HepG2 (cell line): ENCODE measurements at regions not wholly inside any gene's neighbourhood (a gene's known extent, or its start where the extent isn't known, plus 50 kb on each side); places are given as distances from the start of the nearest gene placed in this dataset.

Source experiments
- ATAC-seq: fragments of 200-7000 bp; cut with Tn5 transposase; 3 replicates; pipeline ENCODE4 v1.9.1; 2020; ENCODE audit warnings: mild to moderate bottlenecking, moderate library complexity
- BruUV-seq: library from RNA; stranded (reverse); fragments of 400-500 nt; replicated peaks from 2 replicates; lab custom pipeline; 2021; lab: Mats Ljungman, UMichigan
- CTCF ChIA-PET: fragments of 300-600 bp; formaldehyde crosslinking; extraction: SDS; loops from one replicate; lab custom pipeline; 2021; ENCODE audit warnings: low total read pairs, inconsistent platforms, low intra/inter-chr PET ratio; lab: Yijun Ruan, JAX
- POLR2A ChIA-PET: fragments of 350-600 bp; sonication (Branson Sonifier 250); formaldehyde crosslinking; loops from one replicate; lab custom pipeline; 2020; ENCODE audit warnings: antibody characterized with exemption, inconsistent platforms; lab: Yijun Ruan, JAX
- DNase-seq: peaks from one replicate; pipeline ENCODE4 v3.0.0-alpha.2; 2015; ENCODE audit warnings: low spot score
- FAIRE-seq: peaks from 3 replicates; lab custom pipeline; 2011; peaks lifted over from hg19 to GRCh38; lab: Jason Lieb, UNC
- H2AFZ ChIP-seq: one replicate; pipeline ENCODE4 v1.6.1; 2011; ENCODE audit warnings: low read length, inconsistent platforms
- H3K27ac ChIP-seq: fragments of 300-600 bp; 3 replicates; pipeline ENCODE4 v1.8.0; 2011; ENCODE audit warnings: mixed run types, mild to moderate bottlenecking, mixed read lengths, low read length, inconsistent platforms; ENCODE audit not compliant: insufficient read depth; ENCODE audit errors: extremely low read length
- H3K27me3 ChIP-seq, 2 experiments: fragments of 200-600 bp in 1 of 2; 2 replicates in 1 of 2; 3 replicates in 1 of 2; pipeline versions ENCODE4 v1.6.0 to v1.8.0; 2011; ENCODE audit warnings: low read length in 2 of 2, mild to moderate bottlenecking in 2 of 2, moderate library complexity in 2 of 2, inconsistent platforms in 1 of 2; ENCODE audit not compliant: insufficient read depth in 2 of 2, control insufficient read depth in 1 of 2
- H3K36me3 ChIP-seq, 2 experiments: fragments of 200-600 bp in 1 of 2; replicated peaks in 1 of 2; 2 replicates in 1 of 2; 3 replicates in 1 of 2; pipeline versions ENCODE4 v1.5.1 to v1.8.0; 2011; ENCODE audit warnings: low read length in 2 of 2, inconsistent platforms in 1 of 2; ENCODE audit not compliant: insufficient read depth in 2 of 2, control insufficient read depth in 1 of 2
- H3K4me1 ChIP-seq: 2 replicates; pipeline ENCODE4 v1.5.1; 2012; ENCODE audit warnings: low read length, inconsistent platforms; ENCODE audit not compliant: insufficient read depth
- H3K4me2 ChIP-seq: 2 replicates; pipeline ENCODE4 v1.6.0; 2011; ENCODE audit warnings: low read depth, low read length, inconsistent platforms
- H3K4me3 ChIP-seq, 3 experiments: fragments of 200-600 bp in 1 of 3; sonication (generic), shearing (Covaris generic) in 1 of 3; replicated peaks in 1 of 3; 2 replicates each; pipeline ENCODE4 v1.5.1; 2011 to 2016; ENCODE audit warnings: low read length in 3 of 3, inconsistent platforms in 2 of 3, low read depth in 2 of 3, mild to moderate bottlenecking in 2 of 3, control low read depth in 1 of 3, mixed read lengths in 1 of 3; ENCODE audit not compliant: insufficient read depth in 1 of 3
- H3K79me2 ChIP-seq: one replicate; pipeline ENCODE4 v1.6.1; 2011; ENCODE audit warnings: low read length, inconsistent platforms; ENCODE audit not compliant: insufficient read depth
- H3K9ac ChIP-seq: 2 replicates; pipeline ENCODE4 v1.6.0; 2011; ENCODE audit warnings: mild to moderate bottlenecking, low read depth, low read length, inconsistent platforms; ENCODE audit not compliant: insufficient read depth
- H3K9me3 ChIP-seq: 2 replicates; pipeline ENCODE4 v1.5.1; 2012; ENCODE audit warnings: mild to moderate bottlenecking, low read length
- H4K20me1 ChIP-seq: 2 replicates; pipeline ENCODE4 v1.6.0; 2011; ENCODE audit warnings: inconsistent platforms, mild to moderate bottlenecking, low read length, moderate library complexity; ENCODE audit not compliant: insufficient read depth
- ARID2 ChIP-seq: sonication (generic); formaldehyde crosslinking; IDR thresholded peaks from 2 replicates; pipeline ENCODE4 v1.8.1; 2022; ENCODE audit warnings: mild to moderate bottlenecking, missing genetic modification reagents, borderline replicate concordance
- BCL6 ChIP-seq: IDR thresholded peaks from 2 replicates; pipeline ENCODE4 v1.6.1; 2016; ENCODE audit warnings: missing genetic modification reagents, missing compliant biosample characterization
- CREM ChIP-seq, 2 experiments: sonication (generic) in 1 of 2; formaldehyde crosslinking in 1 of 2; IDR thresholded peaks; 2 replicates each; pipeline versions ENCODE4 v1.4.0 to v1.6.1; 2016 to 2020; ENCODE audit warnings: antibody characterized with exemption in 1 of 2, mild to moderate bottlenecking in 1 of 2, missing genetic modification reagents in 1 of 2
- FLYWCH1 ChIP-seq: sonication (generic); formaldehyde crosslinking; IDR thresholded peaks from 2 replicates; pipeline ENCODE4 v1.8.1; 2023; ENCODE audit warnings: mild to moderate bottlenecking, missing genetic modification reagents
- LRRFIP1 ChIP-seq: sonication (generic); formaldehyde crosslinking; conservative IDR thresholded peaks from 2 replicates; pipeline ENCODE4 v1.4.0; 2020; ENCODE audit warnings: missing genetic modification reagents
- NFIC ChIP-seq: IDR thresholded peaks from 2 replicates; pipeline ENCODE4 v1.6.1; 2012; ENCODE audit warnings: mild to moderate bottlenecking, low read length, inconsistent platforms
- PHF21A ChIP-seq: sonication (generic); formaldehyde crosslinking; IDR thresholded peaks from 2 replicates; pipeline ENCODE4 v1.5.0; 2020; ENCODE audit warnings: mild to moderate bottlenecking, missing genetic modification reagents
- POLR2AphosphoS5 ChIP-seq: IDR thresholded peaks from 2 replicates; pipeline ENCODE4 v1.6.1; 2012; ENCODE audit warnings: low read depth, low read length
- YEATS2 ChIP-seq: sonication (generic); formaldehyde crosslinking; IDR thresholded peaks from 2 replicates; pipeline ENCODE4 v1.4.0; 2020; ENCODE audit warnings: missing genetic modification reagents, borderline replicate concordance
- ZNF549 ChIP-seq: sonication (generic); formaldehyde crosslinking; IDR thresholded peaks from 2 replicates; pipeline ENCODE4 v1.5.0; 2020; ENCODE audit warnings: missing genetic modification reagents
- WGBS: methylation state at CpG from one replicate; pipeline ENCODE4 v1.1.6; 2017; ENCODE audit warnings: low lambda C conversion rate; 5-methylcytosine and 5-hydroxymethylcytosine counted together
- in situ Hi-C: cut with HindIII; loops from 2 replicates; pipeline ENCODE4 v1.10.0; 2017; ENCODE audit warnings: low pct_unique_long_range_greater_than_20kb; ENCODE audit not compliant: extremely low pct_ligation_motif_present
- intact Hi-C: fragments of 100-400 bp; cut with micrococcal nuclease; formaldehyde crosslinking; loops from one replicate; pipeline ENCODE4 v1.10.0; 2022; ENCODE audit not compliant: unreplicated experiment
- TF ChIP-seq, protein P1 (sequence below): IDR thresholded peaks from 2 replicates; pipeline ENCODE4 v1.6.1; 2016
- TF ChIP-seq, protein P2 (sequence below): sonication (generic); formaldehyde crosslinking; IDR thresholded peaks from 2 replicates; pipeline ENCODE4 v1.5.0; 2020; ENCODE audit warnings: mild to moderate bottlenecking, missing genetic modification reagents, moderate library complexity

DNA sequence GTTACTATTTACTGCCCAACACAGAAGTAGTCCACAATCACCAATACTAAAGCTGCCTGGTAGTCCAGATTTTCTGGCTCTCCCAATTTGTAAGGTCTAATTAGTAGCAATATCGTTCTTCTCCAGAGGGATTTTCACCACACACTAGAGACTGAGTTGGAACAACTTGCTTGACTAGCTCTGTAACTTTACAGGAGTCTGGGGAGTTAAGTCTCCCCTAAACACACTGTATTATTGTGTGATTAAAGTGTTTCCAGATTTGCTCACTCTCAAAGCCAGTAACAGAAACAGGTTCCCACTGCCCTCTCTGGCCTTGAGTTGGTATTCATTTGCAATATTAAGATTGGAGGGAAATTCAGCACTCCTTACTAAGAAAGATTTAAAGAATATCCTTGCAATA is 1175.7 kb downstream of the SORCS1 start (continued):
- TF ChIP-seq, protein P1, sequence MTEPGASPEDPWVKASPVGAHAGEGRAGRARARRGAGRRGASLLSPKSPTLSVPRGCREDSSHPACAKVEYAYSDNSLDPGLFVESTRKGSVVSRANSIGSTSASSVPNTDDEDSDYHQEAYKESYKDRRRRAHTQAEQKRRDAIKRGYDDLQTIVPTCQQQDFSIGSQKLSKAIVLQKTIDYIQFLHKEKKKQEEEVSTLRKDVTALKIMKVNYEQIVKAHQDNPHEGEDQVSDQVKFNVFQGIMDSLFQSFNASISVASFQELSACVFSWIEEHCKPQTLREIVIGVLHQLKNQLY (CRISPR knock-in tag) = no peak
- no peak for TF ChIP-seq POLR2AphosphoS5
- TF ChIP-seq FLYWCH1 (CRISPR knock-in tag) = no peak
- TF ChIP-seq, all 625 proteins: peak for 0

DNA sequence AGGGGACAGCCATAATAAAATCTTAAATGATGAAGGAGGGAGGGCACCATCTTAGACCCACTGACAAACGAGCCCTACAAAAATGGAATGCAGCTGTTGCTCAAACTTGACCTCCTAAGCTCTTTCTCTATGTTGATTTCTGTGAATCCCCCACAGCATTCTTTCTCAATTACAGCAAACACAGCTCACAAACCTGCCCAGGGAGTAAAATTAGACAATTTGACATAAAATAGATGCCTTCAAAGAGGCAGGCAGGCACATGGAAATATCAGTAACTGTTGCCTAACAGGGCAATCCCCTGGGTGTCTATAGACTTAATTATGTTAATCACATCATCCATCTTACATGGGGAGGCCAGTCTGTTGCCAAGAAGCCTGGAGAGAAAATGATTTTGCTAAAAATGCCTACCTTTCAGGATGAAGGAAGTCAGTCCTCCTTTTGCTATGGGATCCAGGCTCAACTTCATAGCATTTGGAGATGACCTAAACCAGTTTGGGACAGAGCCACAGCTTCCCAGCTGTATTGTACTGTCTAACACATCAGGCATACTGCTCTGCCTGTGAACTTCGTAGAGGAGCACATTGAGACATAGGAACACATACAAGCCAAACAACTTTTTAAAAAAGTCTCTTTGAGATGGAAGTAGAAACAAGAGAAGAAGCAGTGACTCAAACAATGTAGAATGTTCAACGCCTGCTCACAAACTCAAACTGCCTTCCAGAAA is 1177.4 kb downstream of the SORCS1 start:
- intact Hi-C loops = no loop called here
- Histone ChIP-seq H3K27me3 (no peaks in the 10 kb centered on the region; a peak in 1 of 5 replicates), H2AFZ (no peak overlapping the region)

GRCh38 chr10:105986486-105986885 is 1178.0 kb downstream of the SORCS1 start:
- no peaks in the 10 kb centered on the region; a peak in 1 of 5 replicates for H3K27me3 ChIP-seq
- ChIA-PET CTCF (no interaction called here), POLR2A (no interaction called here)
- WGBS = 0% methylated on average over 2 of the region's 2 CpGs
- FAIRE-seq = no peak
- H3K79me2 ChIP-seq = no peaks in the 10 kb centered on the region
- no peak overlapping the region for H3K4me3 ChIP-seq
- no peaks in the 10 kb centered on the region for H4K20me1 ChIP-seq
- H3K4me1 ChIP-seq = no peaks in the 10 kb centered on the region
- no peak for DNase-seq
- no peak overlapping the region for H2AFZ ChIP-seq
- no TSS peak for BruUV-seq
- peaks cover 97% of the 10 kb centered on the region for H3K9me3 ChIP-seq
- H3K27ac ChIP-seq = no peak overlapping the region
- no peaks in the 10 kb centered on the region for H3K36me3 ChIP-seq
- H3K9ac ChIP-seq = no peak overlapping the region
- no peak for ATAC-seq
- intact Hi-C loops = no loop called here
- in situ Hi-C loops = no loop called here
- no peak overlapping the region for H3K4me2 ChIP-seq
- no peak for TF ChIP-seq YEATS2 (CRISPR knock-in tag)
- TF ChIP-seq CREM (IDR thresholded peaks at IDR 0.05) = no peak
- no peak for TF ChIP-seq CREM (CRISPR knock-in tag; IDR thresholded peaks at IDR 0.05)
- TF ChIP-seq PHF21A (CRISPR knock-in tag) = no peak
- no peak for TF ChIP-seq ARID2 (CRISPR knock-in tag)
- TF ChIP-seq, protein P2, sequence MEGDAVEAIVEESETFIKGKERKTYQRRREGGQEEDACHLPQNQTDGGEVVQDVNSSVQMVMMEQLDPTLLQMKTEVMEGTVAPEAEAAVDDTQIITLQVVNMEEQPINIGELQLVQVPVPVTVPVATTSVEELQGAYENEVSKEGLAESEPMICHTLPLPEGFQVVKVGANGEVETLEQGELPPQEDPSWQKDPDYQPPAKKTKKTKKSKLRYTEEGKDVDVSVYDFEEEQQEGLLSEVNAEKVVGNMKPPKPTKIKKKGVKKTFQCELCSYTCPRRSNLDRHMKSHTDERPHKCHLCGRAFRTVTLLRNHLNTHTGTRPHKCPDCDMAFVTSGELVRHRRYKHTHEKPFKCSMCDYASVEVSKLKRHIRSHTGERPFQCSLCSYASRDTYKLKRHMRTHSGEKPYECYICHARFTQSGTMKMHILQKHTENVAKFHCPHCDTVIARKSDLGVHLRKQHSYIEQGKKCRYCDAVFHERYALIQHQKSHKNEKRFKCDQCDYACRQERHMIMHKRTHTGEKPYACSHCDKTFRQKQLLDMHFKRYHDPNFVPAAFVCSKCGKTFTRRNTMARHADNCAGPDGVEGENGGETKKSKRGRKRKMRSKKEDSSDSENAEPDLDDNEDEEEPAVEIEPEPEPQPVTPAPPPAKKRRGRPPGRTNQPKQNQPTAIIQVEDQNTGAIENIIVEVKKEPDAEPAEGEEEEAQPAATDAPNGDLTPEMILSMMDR (CRISPR knock-in tag) = no peak
- no peak for TF ChIP-seq NFIC
- no peak for TF ChIP-seq LRRFIP1
- TF ChIP-seq ZNF549 (CRISPR knock-in tag) = no peak

More for the DNA sequence above, 1177.4 kb downstream of the SORCS1 start:
- POLR2A ChIA-PET = no interaction called here
- BruUV-seq = no TSS peak
- CTCF ChIA-PET = no interaction called here
- ATAC-seq = no peak
- no peaks in the 10 kb centered on the region for H4K20me1 ChIP-seq
- no peaks in the 10 kb centered on the region for H3K4me1 ChIP-seq
- FAIRE-seq = no peak
- H3K4me2 ChIP-seq = no peak overlapping the region
- 14% methylated on average over 3 of the region's 3 CpGs for WGBS
- TF ChIP-seq BCL6 (CRISPR knock-in tag) = no peak
- no peak overlapping the region for H3K27ac ChIP-seq
- DNase-seq = no peak
- no peaks in the 10 kb centered on the region for H3K36me3 ChIP-seq
- H3K79me2 ChIP-seq = no peaks in the 10 kb centered on the region
- H3K9me3 ChIP-seq = peaks cover 91% of the 10 kb centered on the region
- no peak overlapping the region for H3K4me3 ChIP-seq
- H3K9ac ChIP-seq = no peak overlapping the region
- in situ Hi-C loops = no loop called here
